Activated CD8-positive, alpha-beta memory T cell treated with anti-CD3 and anti-CD28 coated beads, Interleukin-2, amount 50 U/mL, for 48 hours (primary cell): ENCODE measurements at regions not wholly inside any gene's neighbourhood (a gene's known extent, or its start where the extent isn't known, plus 50 kb on each side); places are given as distances from the start of the nearest gene placed in this dataset.
A peak's percentile ranks its signal among the peaks of the same experiment; 100 is the strongest.
"Not testable (repeated sequence)": the region's sequence is repeated elsewhere in the genome, so short reads cannot be mapped to it uniquely, and the experiment has no call there.

Source experiments
- DNase-seq: peaks from one replicate; pipeline ENCODE4 v3.0.0-alpha.2; 2020

DNA sequence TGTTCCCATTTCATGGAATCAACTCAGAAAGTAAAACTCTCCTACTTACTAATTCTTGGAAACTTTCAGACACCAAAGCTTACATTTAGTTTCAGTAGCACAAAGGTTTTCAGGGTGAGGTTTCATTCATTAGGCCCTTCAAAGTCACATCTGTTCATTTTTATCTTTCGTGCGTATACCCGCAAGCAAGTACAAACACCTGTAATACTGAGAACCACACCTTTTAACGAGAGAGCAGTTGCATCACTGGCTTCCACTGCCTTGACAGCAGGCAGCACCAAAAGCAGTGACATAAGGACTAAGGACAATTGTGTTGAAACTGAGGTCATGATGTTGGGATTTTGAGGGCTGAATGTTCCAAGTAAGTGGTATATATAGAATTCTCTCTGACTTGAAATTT is 60.5 kb downstream of the GOLGA6L22 start:
- not testable (repeated sequence) for DNase-seq

DNA sequence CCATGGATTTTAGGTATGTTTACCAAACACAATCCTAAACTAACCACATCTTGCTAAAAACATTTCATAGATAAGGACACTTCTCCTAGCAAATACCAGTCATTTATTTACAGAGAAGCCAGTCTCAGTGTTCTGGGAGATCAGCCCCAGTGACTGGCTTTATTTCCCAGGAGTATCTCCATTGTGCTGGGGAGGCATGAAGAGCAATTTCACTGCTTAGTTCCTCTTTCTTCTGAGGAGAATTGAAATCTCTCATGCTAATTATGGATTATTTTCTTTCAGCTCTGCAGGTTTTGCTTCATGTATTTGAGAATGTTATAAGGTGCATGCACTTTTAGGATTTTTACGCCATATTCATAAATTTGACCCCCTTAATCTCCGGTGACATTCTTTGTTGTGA is 67.8 kb downstream of the GOLGA6L22 start:
- DNase-seq, result not testable (repeated sequence)

DNA sequence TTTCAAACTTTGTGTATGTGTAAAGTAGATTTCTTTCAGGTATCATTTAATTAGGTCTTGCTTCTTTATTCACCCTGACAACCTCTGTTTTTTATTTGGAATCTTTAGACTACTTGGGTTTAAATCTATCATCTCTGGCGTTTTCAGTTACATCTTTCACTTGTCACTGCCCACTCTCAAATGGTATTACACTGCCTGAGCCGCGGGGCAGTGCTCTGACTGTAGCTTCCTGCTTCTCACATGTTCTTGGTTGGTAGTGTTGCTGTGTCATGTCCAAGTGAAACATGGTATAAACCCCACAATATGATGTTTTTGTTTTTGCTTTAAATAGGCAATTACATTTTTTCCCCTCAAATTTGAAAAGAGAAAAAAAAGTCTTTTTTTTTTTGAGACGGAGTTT is 68.3 kb downstream of the GOLGA6L22 start:
- not testable (repeated sequence) for DNase-seq

DNA sequence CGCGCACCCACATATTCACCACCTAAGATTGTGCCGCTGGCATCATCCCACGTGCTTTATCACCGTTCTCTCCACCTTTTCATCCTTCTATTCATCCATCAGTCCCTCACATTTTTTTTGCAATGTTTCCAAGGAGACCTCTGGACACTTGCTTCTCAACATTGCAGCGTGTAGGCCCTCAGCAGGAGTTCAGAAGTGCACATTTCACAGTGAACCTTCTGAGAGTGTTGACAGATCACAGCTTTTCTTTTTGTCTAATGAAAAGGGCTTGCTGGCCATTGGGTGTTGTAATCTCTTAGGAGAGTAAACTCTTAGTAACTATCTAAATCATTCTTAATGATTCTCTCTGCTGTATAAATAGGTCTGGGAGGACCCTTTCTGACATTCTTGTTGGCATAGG is 70.5 kb downstream of the GOLGA6L22 start:
- not testable (repeated sequence) for DNase-seq

DNA sequence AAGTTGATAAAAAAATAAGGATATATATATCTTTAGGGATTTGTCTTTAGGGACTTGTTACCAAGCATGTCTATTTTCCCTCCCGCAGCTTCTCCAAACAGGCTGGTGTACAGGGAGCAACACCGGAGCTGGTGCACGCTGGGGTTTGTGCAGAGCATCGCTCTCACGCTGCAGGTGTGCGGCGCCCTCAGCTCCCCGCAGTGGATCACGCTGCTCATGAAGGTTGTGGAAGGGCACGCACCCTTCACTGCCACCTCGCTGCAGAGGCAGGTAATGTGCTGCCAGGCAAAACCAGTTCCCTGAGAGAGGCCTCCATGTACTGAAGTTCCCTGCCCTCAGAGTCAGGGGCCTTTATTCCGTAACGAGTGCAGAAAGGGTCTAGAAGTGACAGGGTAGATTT is 101.0 kb downstream of the GOLGA6L22 start:
- not testable (repeated sequence) for DNase-seq

DNA sequence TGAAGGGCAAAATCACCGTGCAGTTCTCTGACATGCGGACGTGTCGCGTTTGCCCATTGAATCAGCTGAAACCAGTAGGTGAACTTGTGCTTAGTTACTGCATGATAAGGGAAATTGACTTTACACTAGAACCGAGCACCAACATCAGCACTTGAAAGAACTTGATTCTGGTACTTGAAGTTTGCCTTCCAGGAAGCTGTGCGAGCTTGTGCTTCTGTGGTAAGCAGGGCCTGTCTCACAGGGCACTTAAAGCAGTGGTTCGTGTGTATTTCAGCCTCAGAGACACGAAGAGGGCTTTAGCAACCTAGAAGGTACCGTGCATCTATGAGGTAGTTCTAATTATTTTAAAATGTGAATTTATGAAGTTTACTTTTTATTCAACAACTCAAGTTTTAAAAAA is 103.0 kb downstream of the GOLGA6L22 start:
- not testable (repeated sequence) for DNase-seq

DNA sequence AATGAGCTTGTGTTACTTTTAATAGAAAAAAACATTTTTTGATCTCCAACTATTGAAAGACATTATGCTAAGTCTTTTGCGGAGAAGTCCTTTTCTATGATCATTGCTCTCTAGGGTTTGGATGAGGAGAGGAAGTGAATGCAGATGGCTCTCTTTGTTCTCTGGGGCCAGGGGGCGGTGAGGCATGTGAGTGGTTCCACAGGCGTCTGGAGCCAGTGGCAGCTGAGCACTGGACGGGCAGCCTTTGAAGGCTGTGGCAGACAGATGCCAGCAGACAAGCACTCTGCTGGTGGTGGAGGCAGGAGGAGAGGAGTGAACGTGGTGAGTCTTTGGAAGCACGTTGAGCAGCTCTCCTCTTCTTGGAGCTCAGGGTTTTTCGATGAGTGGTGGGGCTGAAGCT is 107.8 kb downstream of the GOLGA6L22 start:
- DNase-seq, result not testable (repeated sequence)

DNA sequence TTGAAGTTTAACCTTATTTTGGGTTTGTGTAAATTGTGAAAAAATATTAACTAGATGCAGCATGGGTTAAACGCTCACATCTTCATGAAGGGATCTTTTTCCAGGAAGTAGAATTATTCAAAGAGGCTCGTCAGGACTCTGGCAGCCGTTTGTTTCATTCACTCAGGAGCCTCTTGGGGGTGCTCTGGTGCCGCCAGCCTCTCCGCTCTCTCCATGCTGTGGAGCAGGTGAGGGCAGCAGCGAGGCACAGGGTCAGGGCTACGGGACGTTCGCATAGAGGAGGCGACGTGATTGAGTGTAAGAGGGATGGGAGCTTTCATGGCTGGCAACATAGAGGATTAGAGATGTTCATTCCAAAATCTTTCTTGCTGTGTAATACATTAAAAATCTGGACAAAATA is 110.8 kb downstream of the GOLGA6L22 start:
- DNase-seq, result not testable (repeated sequence)

DNA sequence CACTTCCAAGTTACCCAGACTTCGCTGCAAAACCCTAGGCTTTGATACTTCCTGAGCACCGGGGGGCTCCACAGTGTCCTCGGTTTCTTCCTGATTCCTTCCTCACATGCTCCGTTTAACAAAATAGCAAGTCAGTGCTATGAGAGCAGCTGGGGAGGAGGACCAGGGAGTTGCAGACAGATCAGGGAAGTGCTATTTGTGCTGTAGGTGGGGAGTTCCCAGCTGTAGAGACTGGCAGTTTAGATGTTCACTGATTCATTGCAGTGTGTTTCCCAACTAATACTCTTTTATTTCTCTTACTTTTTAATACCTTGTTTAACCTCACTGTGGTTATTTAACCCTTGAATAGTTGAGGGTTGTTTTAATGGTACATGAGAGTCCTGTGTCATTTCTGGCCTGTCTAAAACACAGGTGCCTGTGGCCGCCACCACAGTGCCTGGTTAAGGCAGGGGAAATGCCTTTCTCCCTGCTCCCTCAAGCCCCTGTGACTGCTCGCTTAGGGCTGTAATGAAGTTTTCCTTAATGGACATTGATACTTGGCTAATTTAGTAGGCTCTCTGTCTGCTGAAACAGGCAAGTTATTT is 113.5 kb downstream of the GOLGA6L22 start:
- DNase-seq, result not testable (repeated sequence)

DNA sequence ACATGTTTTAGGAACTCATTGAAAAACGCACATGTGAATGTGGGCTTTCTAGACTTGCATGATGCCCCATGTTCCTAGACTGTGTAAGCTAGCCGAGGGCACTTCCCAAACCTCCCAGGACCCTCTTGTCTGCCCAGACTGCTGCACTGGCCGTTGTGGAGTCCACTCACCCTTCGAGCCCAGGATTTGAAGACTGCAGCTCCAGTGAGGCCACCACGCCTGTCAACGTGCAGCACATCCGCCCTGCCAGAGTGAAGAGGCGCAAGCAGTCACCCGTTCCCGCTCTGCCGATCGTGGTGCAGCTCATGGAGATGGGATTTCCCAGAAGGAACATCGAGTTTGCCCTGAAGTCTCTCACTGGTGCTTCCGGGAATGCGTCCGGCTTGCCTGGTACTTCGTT is 114.1 kb downstream of the GOLGA6L22 start:
- not testable (repeated sequence) for DNase-seq

DNA sequence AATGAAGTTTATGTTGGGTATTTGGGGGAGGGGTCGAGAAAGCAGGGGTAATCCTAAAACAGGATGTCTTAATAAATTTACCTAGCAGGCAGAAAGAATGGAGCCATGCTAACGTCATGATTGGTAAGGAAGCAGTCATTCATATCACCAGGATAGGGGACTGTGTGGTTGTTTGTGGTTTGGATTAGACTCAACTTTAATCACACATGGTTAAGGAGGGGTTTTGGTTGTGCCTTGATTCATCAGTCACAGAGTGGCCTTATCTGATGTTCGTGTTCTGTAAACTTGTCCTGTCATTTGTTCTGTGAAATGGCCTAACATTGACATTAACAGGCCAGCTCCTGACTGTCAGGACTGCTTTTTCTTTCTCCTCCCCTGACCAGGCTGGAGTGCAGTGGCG is 119.1 kb downstream of the GOLGA6L22 start:
- DNase-seq, result not testable (repeated sequence)

DNA sequence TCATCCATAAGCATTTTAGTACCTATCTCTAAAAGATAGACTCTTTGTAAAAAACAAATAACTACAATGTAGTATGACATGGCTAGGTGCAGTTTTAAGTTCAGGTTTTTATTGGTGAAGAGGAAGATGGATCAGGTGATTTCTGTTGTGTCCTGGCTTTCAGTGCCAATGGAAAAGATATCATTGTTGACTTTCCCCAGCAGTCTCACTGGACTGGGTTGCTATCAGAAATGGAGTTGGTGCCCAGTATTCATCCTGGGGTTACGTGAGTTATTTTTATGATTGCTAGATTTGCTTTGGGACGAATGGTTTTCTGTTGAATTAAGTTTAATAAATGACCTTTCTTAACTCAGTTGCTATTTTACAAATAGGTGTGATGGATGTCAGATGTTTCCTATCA is 120.5 kb downstream of the GOLGA6L22 start:
- not testable (repeated sequence) for DNase-seq

DNA sequence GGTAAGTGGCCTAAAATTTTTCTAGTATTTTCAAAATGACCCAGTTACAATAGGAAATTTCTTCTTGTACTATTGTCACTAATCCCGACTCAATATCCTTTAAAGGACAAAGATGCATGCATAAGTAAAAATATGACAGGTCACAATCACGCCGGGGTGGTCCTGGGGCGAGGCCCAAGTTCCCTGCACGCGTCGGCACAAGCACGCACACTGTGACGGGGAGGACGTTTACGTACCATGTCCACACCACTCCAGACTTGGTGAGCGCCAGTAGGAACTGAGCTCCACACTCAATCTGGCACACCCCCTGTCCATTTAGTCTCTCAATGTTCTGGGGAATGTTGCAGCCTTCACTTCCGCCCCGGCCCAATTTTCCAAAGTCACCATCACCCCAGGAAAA is 128.7 kb downstream of the GOLGA6L22 start:
- DNase-seq, result not testable (repeated sequence)

DNA sequence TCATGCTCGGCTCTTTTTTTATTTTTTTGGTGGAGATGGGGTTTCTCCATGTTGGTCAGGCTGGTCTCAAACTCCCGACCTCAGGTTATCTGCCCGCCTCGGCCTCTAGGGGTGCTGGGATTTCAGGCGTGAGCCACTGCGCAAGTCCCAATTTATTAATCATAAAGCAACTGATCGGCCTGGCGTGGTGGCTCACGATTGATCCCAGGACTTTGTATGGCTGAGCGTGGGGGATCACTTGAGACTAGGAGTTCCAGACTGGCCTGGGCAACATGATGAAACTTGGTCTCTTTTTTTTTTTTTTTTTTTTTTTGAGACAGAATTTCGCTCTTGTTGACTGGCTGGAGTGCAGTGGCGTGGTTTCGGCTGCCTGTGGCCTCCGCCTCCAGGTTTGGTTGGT is 139.8 kb downstream of the GOLGA6L22 start:
- DNase-seq, result not testable (repeated sequence)

DNA sequence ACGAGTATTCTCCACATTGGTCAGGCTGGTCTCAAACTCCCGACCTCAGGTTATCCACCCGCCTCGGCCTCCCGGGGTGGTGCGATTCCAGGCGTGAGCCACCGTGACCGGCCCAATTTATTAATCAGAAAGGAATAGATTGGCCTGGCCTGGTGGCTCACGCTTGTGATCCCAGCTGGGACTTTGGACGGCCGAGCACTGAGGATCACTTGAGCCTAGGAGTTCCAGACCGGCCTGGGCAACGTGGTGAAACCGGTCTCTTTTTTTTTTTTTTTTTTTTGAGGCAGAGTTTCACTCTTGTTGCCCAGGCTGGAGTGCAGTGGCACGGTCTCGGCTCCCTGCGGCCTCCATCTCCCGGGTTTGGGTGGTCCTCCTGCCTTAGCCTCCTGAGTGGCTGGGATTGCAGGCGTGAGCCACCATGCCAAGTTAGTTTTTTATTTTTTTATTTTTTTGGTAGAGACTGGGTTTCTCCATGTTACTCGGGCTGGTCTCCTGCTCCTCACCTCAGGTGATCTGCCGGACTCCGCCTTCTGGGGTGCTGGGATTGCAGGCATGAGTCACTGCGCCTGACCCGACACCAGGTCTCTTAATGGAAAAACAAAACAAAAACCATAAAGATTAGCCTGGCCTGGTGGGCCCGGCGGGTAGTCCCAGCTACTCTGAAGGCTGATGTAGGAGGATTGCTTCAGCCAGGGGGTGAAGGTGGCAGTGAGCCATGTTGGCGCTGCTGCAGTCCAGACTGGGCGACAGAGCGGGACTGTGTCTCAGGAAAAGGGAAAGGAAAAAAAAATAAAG is 141.0 kb downstream of the GOLGA6L22 start:
- DNase-seq, result not testable (repeated sequence)

DNA sequence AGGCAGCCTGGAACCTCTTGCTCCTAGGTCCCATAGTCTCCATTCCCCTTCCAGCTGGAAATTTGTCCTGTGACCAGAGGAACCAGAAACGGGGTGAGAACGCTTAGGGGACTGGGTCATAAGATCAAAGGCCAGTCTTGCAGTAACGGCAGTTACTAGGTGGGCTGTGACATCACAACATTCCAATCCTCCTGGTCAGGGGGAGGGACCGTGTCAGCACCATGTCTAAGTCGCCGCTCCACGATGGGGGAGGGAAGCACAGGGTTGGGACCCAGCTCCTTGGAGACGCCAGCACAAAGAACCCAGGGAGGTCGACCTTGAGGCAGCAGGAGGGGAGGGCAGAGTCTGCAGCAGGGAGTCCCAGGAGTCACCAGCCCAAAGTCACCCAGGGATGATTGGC is 158.3 kb downstream of the GOLGA6L22 start:
- not testable (repeated sequence) for DNase-seq

DNA sequence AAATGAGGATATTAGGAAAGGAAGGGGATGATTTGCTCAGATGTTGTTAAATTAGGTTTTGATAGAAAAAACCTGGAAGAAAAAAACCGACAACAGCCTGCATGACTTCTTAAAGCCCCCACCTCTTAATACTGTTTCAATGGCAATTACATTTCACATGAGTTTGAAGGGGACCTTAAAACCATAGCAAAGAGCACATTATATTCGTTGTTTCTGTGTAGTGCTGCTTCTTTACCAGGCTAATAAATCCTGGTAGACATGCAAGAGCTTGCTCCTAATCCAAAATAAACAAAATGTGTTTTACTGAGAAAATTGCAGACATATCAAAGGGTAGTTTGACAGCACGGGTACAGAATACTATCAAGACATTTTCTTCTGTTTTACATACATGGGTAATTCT is 154.7 kb upstream of the NIPA1 start:
- not testable (repeated sequence) for DNase-seq

DNA sequence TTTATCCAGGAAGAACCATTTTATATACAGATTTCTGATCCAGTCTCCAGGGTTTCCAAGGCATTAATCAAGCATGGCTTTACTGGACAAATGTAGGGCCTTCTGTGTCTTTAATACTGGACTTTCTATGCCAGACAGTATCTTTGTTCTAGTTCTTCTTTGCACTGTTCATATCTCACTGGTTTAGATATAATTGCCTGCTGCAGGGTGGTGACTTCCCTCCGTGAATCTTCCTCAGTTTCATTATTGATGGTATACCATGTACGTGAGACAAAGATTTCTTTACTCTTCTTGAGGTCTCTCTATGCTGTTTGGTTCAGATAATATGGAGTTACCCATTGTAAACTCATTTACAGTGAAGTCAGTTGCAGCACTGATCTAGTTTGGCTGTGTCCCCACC is 146.5 kb upstream of the NIPA1 start:
- not testable (repeated sequence) for DNase-seq

DNA sequence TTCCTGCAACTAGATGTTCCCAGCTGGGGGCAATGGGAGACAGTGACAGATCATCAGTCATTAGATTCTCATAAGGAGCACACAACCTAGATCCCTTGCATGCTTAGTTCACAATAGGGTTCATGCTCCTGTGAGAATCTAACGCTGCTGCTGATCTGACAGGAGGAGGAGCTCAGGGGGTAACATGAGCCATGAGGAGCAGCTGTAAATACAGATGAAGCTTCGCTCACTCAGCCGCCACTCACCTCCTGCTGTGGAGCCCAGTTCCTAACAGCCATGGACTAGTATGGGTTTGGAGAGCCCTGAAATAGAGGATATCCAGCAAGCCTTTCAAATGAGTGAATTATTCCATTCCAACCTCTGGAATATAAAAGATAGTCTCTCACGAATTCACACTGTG is 137.0 kb upstream of the NIPA1 start:
- DNase-seq, result not testable (repeated sequence)

DNA sequence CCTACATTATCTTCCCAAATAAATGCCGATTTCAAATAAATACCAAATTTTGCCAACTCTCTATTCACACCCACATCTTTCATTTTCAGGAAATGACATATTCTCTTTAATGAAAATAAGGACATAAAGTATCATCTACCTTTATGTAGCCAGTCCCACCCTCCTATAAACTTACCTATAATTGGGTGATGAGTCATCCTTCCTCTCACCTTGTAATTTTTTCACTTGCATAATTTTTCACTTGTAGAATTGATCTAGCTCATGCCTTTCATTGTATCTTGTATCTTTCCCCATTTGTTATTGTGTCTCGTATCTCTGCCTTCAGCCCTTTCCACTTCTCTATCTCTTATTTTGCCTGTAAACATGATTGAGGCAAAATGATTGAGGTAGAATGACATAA is 135.3 kb upstream of the NIPA1 start:
- DNase-seq, result not testable (repeated sequence)

DNA sequence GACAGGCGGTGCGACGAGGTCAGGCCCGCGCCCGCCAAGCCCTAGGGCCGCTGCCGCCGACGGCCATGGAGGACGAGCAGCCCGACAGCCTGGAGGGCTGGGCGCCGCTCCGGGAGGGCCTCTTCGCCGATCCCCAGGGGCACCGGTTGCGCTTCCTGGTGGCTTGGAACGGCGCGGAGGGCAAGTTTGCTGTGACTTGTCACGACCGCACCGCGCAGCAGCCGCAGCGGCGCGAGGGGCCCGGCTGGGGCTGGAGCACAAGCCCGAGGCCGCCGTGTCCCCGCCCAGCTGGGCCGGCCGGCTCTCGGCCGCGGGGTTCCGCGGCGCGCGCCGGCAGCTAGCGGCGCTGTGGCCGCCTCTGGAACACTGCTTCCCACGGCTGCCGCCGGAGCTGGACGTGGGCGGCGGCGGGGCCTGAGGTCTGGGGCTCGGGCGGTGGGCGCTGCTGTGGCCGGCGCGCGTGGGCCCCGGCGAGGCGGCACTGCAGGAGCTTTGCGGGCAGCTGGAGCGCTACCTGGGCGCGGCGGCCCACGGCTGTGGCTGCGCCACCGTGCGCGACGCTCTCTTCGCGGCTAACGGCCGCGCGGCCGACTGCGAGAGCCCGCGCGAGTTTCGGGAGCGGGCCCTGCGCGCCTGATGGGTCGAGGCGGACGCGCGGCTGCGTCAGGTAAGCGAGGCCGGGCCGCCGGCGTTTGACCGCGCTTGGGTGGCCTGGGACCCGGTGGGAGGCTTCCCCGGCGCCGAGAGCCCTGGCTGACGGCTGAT is 122.0 kb upstream of the NIPA1 start:
- DNase-seq, result peak; percentile 67

DNA sequence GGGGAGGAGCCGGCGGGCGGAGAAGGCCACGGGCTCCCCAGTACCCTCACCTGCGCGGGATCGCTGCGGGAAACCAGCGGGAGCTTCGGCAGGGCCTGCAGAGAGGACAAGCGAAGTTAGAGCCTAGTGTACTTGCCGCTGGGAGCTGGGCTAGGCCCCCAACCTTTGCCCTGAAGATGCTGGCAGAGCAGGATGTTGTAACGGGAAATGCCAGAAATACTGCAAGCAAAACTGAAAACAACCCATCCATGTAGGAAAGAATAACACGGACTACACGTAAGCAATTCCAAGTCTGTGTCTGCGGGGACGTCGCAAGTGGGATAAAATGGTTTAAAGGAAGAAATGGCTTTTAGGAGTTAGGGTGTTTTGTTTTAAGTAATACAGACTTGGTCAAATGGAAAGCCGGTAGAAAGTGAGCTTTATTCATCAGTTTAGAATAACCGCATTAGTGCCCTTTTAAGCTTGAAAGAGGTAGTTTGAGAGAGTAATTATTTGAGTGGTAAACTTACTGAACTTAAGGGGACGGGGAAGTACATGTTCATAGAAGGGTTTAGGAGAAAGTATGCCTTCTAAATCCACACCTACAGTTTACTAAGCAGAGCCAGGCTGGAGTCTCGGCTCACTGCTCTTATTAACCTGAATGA is 121.3 kb upstream of the NIPA1 start:
- not testable (repeated sequence) for DNase-seq

DNA sequence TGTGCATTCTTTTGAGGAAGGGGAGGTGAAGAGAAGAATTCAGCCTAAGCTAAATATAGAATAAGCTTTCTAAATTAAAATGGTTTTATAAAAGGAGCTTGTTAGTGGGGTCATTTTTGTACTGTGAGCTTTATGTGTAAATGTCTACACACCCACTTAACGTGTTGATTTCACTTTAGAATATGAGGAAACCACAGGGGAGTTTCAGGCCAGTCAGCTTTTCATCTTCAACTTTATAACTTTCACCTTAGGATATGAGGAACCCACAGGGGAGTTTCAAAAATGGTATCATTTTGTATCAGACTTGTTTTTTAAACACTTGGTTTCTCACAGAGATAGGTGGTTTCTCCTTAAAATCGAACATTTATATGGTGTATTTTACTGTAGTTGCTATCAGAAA is 120.7 kb upstream of the NIPA1 start:
- not testable (repeated sequence) for DNase-seq
